CD4-positive, alpha-beta T cell treated with Interleukin-17A for 4 hours (primary cell): ENCODE measurements at regions not wholly inside any gene's neighbourhood (a gene's known extent, or its start where the extent isn't known, plus 50 kb on each side); places are given as distances from the start of the nearest gene placed in this dataset.
"Not testable (repeated sequence)": the region's sequence is repeated elsewhere in the genome, so short reads cannot be mapped to it uniquely, and the experiment has no call there.

Experiments
- DNase-seq: peaks from one replicate; pipeline ENCODE4 v3.0.0-alpha.2; 2020; ENCODE audit warnings: mixed read lengths

GRCh38 chr5:104019956-104020355 is 457.4 kb upstream of the NUDT12 start:
- DNase-seq: no peak

GRCh38 chr5:104018299-104018698 is 455.7 kb upstream of the NUDT12 start:
- no peak for DNase-seq

DNA sequence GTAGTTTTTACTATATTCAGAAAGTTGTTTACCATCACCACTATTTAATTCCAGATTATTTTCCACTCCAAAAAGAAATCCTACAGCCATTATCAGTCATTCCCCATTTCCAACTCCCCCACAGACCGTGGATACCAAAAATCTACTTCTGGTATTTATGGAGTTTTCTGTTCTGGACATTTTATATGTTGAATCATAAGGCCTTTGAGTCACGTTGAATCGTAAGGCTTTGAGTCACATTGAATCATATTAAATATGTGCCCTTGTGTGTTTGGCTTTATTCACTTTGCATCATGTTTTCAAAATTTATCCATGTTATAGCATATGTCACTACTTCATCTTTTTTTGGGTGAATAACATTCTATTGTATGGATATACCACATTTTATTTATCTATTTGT is 454.1 kb upstream of the NUDT12 start:
- DNase-seq: no peak

GRCh38 chr5:104015765-104016164 is 453.2 kb upstream of the NUDT12 start:
- no peak for DNase-seq

- not testable (repeated sequence) for DNase-seq
These were observed 440.2 kb upstream of the NUDT12 start for GRCh38 chr5:104002783-104003182.

DNA sequence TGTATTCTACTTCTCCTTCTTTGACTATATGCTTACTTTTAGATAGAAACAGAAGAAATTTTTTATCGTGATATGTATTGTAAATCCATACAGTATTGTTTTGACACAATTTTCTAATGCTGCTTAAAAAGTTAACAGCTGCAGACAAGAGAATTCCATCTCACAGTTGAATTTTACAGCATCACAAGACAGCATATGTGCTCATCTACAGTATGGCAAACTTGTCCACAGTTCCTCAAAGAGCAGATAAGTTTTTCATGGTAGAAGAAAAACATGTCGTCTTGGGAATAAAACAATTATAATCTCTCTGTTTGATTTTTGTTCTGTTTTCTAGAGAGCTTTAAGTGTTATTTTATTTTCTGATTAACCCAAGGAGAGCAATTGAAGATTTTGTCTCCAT is 438.5 kb upstream of the NUDT12 start:
- no peak for DNase-seq

DNA sequence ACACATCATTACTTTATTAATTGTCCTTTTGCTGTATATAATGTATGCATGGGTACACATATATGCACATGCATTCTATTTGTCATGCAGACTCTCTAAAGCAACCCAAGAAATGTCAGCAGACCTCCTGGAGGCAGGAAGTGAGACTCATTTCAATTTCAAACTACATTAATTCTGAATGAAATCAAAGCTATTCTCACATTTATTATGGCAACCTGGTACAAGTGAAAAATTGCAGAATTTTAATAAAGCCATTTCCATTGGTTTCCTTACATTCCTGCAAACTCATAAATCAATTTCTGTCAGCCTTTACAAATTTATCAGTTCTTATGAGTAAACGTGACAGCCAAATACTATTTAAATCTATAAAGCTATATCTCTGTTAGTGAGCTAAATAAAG is 430.4 kb upstream of the NUDT12 start:
- no peak for DNase-seq

DNA sequence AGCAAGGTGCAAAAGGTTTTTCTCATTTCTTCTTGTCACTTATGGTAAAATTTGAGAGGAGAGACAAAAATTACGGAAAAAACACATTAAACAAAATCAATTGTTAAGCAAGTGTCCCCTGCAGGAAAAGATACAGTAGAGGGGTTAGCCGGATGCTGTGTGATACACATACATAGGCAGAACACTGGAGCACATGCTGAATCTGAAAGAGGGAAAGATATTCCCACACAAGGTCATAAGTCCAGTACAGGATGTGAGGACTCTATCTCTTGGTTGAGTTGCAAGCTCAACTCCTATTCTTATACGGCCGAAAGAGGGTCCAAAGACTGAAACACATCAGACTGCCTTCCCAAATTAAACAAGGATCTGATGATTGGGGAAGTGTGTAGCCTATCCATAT is 427.5 kb upstream of the NUDT12 start:
- DNase-seq: no peak

DNA sequence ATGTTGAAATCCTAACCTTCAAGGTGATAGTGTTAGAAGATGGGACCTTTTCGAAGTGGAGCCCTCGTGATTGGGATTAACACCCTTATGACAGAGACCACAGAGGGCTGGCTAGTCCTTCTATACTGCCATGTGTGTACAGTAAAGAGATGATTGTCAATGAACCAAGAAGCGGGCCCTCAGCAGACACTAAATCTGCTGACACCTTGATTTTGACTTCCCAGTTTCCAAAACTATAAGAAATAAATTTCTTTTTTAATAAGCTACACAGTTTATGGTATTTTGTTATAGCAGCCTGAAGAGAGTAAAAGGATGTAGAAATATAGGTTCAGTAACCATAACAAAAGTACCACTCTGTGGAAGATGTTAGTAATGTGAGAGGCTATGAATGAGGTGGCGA is 419.0 kb upstream of the NUDT12 start:
- DNase-seq: no peak

GRCh38 chr5:103973669-103974068 is 411.1 kb upstream of the NUDT12 start:
- no peak for DNase-seq

GRCh38 chr5:103966295-103966694 is 403.7 kb upstream of the NUDT12 start:
- not testable (repeated sequence) for DNase-seq

DNA sequence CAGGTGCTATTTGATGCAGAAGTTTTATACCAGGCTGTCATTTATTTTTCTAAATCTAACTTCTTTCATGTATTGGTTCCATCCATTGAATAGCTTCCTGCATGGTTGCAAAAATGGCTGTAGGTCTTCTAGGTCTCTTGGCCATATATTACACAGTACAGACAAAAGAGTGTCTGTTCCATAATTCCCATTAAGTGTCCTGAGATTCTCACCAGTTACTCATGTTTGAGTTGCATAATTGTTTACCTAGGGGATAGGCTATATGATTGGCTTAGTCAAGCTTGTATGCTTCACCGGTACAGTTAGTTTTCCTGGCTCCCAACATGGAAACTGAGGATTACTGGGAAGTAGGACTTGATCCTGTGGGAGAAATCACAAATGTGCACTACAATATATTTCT is 399.4 kb upstream of the NUDT12 start:
- no peak for DNase-seq

DNA sequence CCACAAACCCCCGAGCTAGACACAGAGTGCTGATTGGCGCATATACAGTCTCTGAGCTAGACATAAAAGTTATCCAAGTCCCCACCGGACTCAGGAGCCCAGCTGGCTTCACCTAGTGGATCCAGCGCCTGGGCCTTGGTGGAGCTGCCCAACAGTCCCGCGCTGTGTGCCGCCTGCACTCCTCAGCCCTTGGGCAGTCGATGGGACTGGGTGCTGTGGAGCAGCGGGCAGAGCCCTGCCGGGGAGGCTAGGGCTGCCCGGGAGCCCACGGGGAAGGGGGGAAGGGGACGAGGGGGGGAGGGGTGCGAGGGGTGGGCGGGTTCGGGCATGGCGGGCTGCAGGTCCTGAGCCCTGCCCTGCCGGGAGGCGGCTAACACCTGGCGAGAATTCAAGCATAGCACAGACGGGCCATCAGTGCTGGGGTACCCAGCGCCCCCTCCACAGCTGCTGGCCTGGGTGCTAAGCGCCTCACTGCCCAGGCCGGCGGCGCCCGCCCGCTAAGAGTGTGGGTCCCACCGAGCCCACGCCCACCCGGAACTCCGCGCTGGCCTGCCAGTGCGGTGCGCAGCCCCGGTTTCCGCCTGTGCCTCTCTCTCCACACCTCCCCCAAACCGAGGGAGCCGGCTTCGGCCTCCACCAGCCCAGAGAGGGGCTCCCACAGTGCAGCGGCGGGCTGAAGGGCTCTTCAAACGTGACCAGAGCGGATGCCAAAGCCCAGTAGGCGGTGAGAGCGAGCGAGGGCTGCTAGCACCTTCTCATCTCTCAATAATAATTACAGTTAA is 391.2 kb upstream of the NUDT12 start:
- no peak for DNase-seq

GRCh38 chr5:103951776-103952175 is 389.2 kb upstream of the NUDT12 start:
- no peak for DNase-seq

GRCh38 chr5:103943230-103943629 is 380.6 kb upstream of the NUDT12 start:
- DNase-seq: no peak

- DNase-seq: no peak
These were observed 380.1 kb upstream of the NUDT12 start for GRCh38 chr5:103942587-103943186.

- no peak for DNase-seq
These were observed 379.0 kb upstream of the NUDT12 start for GRCh38 chr5:103941596-103941995.

GRCh38 chr5:103938146-103938695 is 375.6 kb upstream of the NUDT12 start:
- DNase-seq: no peak

DNA sequence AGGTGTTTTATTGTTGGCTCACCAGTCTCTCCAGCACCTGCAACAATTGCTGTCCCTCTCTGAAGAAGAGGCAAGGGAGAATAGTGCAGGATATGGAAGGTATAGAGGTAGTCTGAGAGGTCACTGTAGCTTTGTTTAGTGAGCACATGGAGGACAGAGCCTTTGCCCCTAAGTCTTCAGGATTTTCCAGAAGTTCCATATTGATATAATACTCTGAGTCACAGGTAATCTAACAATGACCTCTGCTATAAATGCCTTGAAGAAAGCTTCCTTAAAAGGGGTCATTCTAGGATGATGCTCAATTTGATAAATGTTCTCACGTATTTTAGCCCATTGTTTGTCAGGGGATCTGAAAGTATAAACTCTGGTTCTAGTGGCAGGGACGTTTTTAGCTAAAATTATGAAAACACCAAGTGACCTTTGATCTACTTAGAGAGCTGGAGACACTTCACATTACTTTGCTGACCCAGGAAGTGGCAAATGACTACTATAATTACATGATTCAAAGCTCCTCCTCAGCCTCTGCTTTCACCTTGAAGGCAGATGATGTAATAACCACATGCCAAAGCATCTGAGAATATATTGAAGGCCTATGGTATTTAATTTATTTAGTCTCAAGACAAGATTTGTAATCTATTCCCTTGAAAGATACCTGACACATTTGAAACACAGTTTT is 366.9 kb upstream of the NUDT12 start:
- DNase-seq: no peak

- no peak for DNase-seq
These were observed 365.1 kb upstream of the NUDT12 start for GRCh38 chr5:103927739-103928138.

DNA sequence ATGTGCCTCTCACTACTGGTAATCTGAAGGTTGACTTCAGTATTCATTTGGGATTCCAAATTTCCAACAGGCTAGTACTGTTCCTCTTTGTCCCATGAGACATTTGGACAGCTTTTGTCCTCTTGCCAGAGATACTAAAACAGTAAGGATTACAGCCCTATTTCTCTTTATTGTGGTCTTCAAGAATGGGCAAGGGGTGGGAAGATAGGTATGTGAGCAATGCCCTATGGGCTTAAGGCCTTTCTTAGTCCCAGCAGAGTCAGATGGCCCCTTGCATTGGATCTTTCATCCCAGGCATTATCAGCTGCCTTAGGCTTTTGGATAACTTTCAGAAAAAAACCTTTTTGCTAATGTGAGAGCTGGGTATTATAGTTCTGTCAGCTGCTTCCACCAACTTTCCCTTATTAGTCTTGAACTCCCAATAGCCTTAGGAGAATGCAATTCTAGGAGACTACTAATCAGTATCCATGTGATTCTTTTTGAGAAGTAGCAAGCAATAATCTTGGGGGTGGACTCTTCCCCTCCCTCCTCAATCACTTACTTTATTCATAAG is 361.1 kb upstream of the NUDT12 start:
- no peak for DNase-seq

DNA sequence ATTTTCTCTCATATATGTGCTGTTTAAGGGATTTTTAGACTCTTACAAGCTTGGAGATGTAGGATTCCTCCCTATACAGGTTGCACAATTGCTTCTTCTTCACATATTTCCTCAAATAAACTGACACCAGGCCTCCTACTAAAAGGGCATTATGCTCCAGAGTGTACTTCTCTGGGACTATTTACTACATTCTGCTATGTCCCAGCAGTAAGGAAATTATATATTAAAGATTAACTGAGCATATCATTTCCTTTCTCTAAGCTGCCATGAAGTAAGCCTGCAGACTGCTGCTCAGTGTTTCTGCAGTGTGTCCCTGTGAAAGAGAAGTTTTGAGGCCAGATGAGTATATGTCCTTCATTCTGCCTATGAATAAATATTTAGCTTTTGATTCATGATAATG is 356.9 kb upstream of the NUDT12 start:
- DNase-seq: no peak

DNA sequence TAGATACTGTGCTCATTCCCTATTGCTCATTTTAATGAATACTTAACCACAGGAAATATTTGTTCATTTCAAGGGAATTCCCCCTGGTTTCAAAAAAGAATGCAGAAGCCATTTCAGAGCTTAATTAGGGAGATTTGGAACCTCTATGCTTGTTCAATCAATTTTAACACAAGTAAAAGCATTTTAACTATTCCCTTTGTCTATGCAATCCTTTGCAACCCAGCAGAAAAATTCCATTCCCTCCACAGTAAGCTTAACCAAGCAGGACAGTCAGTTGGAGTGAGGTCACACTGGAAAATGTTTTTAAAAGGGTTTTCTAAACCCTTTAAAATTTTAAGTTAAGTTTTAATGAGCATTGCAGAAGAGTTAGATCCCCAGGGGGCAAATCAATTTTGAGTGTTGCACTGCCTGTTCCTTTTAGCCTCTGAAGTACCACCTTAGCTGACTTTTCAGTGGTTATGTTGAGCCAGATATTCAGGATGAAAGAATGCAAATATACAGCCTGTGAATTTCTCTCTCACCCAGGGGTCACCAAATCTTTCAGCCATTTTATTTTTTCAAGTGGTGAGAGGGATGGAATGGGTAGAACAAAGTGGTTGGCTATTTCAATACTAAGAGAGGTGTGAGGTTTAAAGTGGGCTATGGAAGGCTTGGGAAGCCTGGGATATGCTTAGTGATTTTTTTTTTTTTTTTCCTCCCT is 356.2 kb upstream of the NUDT12 start:
- no peak for DNase-seq
